ENCODE measurements at regions not wholly inside any gene's neighbourhood (a gene's known extent, or its start where the extent isn't known, plus 50 kb on each side); places are given as distances from the start of the nearest gene placed in this dataset.

GRCh38 chr6:106035655-106036054 is 50.5 kb upstream of the PRDM1 start:
- DNase-seq = no peak

- DNase-seq = no peak
These were observed 52.3 kb upstream of the PRDM1 start for GRCh38 chr6:106033806-106034205.

GRCh38 chr6:106027758-106028157 is 58.4 kb upstream of the PRDM1 start:
- no peak for DNase-seq

GRCh38 chr6:106026748-106027715 is 59.1 kb upstream of the PRDM1 start:
- DNase-seq = no peak

GRCh38 chr6:106025655-106026054 is 60.5 kb upstream of the PRDM1 start:
- DNase-seq = no peak

GRCh38 chr6:106022801-106023200 is 63.3 kb upstream of the PRDM1 start:
- DNase-seq = no peak

GRCh38 chr6:106017454-106017853 is 68.7 kb upstream of the PRDM1 start:
- no peak for DNase-seq

- DNase-seq = no peak
These were observed 71.2 kb upstream of the PRDM1 start for GRCh38 chr6:106014955-106015354.

- DNase-seq = no peak
These were observed 74.7 kb upstream of the PRDM1 start for GRCh38 chr6:106011476-106011875.

- no peak for DNase-seq
These were observed 80.2 kb upstream of the PRDM1 start for GRCh38 chr6:106005954-106006353.

- DNase-seq = no peak
These were observed 81.1 kb upstream of the PRDM1 start for GRCh38 chr6:106005013-106005412.

GRCh38 chr6:106003268-106003987 is 82.7 kb upstream of the PRDM1 start:
- no peak for DNase-seq

- no peak for DNase-seq
These were observed 84.1 kb upstream of the PRDM1 start for GRCh38 chr6:106002005-106002404.

GRCh38 chr6:106000935-106001334 is 85.2 kb upstream of the PRDM1 start:
- no peak for DNase-seq

- no peak for DNase-seq
These were observed 88.7 kb upstream of the PRDM1 start for GRCh38 chr6:105997482-105997881.

GRCh38 chr6:105995391-105995865 is 90.7 kb upstream of the PRDM1 start:
- DNase-seq = no peak

- DNase-seq = peak; percentile 43 to 45
These were observed 91.3 kb upstream of the PRDM1 start for GRCh38 chr6:105994591-105995390.

- DNase-seq = peak; percentile 34
These were observed 92.0 kb upstream of the PRDM1 start for GRCh38 chr6:105994118-105994590.

GRCh38 chr6:105993341-105994117 is 92.6 kb upstream of the PRDM1 start:
- DNase-seq = no peak

GRCh38 chr6:105992315-105992961 is 93.7 kb upstream of the PRDM1 start:
- DNase-seq = peak; percentile 82 to 85

- peak in 1 of 2 experiments; percentile 27 for DNase-seq
These were observed 94.4 kb upstream of the PRDM1 start for GRCh38 chr6:105991561-105992314.
